Esophagus muscularis mucosa (tissue), 3 donors: ENCODE measurements at regions not wholly inside any gene's neighbourhood (a gene's known extent, or its start where the extent isn't known, plus 50 kb on each side); places are given as distances from the start of the nearest gene placed in this dataset.

ENCODE experiments used
- POLR2A ChIP-seq: fragments of 450-650 bp; IDR thresholded peaks from one replicate; pipeline ENCODE4 v1.6.1; 2017; ENCODE audit warnings: antibody characterized with exemption, moderate library complexity, mild to moderate bottlenecking, low read depth
- POLR2AphosphoS5 ChIP-seq, 2 donors: sonication (generic); formaldehyde crosslinking; IDR thresholded peaks; one replicate each; pipeline ENCODE4 v1.6.1; 2017; ENCODE audit warnings: antibody characterized with exemption in 2 of 2
- TF ChIP-seq, protein P1 (sequence below), 3 experiments: fragments of 200-600 bp in 2 of 3; fragments of 450-650 bp in 1 of 3; sonication (generic) in 2 of 3; IDR thresholded peaks; one replicate each; pipeline ENCODE4 v1.5.1; 2017 to 2019; ENCODE audit warnings: antibody characterized with exemption in 3 of 3, mild to moderate bottlenecking in 2 of 3, moderate library complexity in 1 of 3

DNA sequence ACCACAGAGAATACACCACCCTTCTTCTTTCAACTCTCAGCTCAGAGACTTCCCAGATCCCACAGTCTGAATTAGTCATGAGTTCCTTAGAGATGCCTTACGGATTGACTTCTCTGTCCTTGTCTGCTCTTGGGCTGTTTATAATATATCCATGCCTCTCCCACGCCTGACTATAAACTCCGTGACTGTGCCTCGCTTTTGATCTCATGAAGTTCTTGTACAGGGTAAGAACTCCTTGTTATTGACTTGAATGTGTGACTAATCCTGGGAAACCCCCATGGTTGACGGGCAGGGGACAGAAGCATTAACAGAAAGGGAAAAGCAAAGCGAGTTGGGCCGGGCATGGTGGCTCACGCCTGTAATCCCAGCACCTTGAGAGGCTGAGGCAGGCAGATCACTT lies 62.4 kb upstream of the POU2AF1 start:
- TF ChIP-seq POLR2A (no peak), POLR2AphosphoS5 (IDR thresholded peaks at IDR 0.05) (no peak)
- TF ChIP-seq, protein P1, sequence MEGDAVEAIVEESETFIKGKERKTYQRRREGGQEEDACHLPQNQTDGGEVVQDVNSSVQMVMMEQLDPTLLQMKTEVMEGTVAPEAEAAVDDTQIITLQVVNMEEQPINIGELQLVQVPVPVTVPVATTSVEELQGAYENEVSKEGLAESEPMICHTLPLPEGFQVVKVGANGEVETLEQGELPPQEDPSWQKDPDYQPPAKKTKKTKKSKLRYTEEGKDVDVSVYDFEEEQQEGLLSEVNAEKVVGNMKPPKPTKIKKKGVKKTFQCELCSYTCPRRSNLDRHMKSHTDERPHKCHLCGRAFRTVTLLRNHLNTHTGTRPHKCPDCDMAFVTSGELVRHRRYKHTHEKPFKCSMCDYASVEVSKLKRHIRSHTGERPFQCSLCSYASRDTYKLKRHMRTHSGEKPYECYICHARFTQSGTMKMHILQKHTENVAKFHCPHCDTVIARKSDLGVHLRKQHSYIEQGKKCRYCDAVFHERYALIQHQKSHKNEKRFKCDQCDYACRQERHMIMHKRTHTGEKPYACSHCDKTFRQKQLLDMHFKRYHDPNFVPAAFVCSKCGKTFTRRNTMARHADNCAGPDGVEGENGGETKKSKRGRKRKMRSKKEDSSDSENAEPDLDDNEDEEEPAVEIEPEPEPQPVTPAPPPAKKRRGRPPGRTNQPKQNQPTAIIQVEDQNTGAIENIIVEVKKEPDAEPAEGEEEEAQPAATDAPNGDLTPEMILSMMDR (IDR thresholded peaks at IDR 0.05), result no peak
